Activated CD8-positive, alpha-beta T cell treated with anti-CD3 and anti-CD28 coated beads for 36 hours (primary cell): ENCODE measurements at regions not wholly inside any gene's neighbourhood (a gene's known extent, or its start where the extent isn't known, plus 50 kb on each side); places are given as distances from the start of the nearest gene placed in this dataset.

ENCODE experiments used
- ATAC-seq: fragments of 200-7000 bp; cut with Tn5 transposase; one replicate; pipeline ENCODE4 v1.10.0; 2021; ENCODE audit warnings: mild to moderate bottlenecking, moderate library complexity
- CTCF ChIA-PET: fragments of 350-600 bp; sonication (Branson Sonifier 250); formaldehyde crosslinking; loops from one replicate; lab custom pipeline; 2021; ENCODE audit warnings: antibody characterized with exemption; lab: Charles Lee
- POLR2A ChIA-PET: fragments of 350-600 bp; sonication (Branson Sonifier 250); formaldehyde crosslinking; loops from one replicate; lab custom pipeline; 2021; ENCODE audit warnings: antibody characterized with exemption; lab: Charles Lee
- DNase-seq: peaks from one replicate; pipeline ENCODE4 v3.0.0-alpha.2; 2020
- H3K27ac Mint-ChIP-seq: one replicate; pipeline ENCODE4 v1.8.0; 2021; ENCODE audit warnings: mild to moderate bottlenecking, mixed read lengths
- H3K27me3 Mint-ChIP-seq: one replicate; pipeline ENCODE4 v1.8.0; 2021; ENCODE audit warnings: mixed read lengths
- H3K36me3 Mint-ChIP-seq: one replicate; pipeline ENCODE4 v1.8.0; 2021; ENCODE audit warnings: low read depth, mixed read lengths
- H3K4me1 Mint-ChIP-seq: one replicate; pipeline ENCODE4 v1.8.0; 2021; ENCODE audit warnings: low read depth, mixed read lengths
- H3K4me3 Mint-ChIP-seq: one replicate; pipeline ENCODE4 v1.8.0; 2021; ENCODE audit warnings: mild to moderate bottlenecking, moderate library complexity, mixed read lengths
- H3K9me3 Mint-ChIP-seq: one replicate; pipeline ENCODE4 v1.8.0; 2021; ENCODE audit warnings: mixed read lengths
- CTCF ChIP-seq: fragments of 200-600 bp; IDR thresholded peaks from one replicate; pipeline ENCODE4 v1.8.0; 2022; ENCODE audit warnings: antibody characterized with exemption, mild to moderate bottlenecking
- intact Hi-C: fragments of 100-400 bp; cut with micrococcal nuclease; formaldehyde crosslinking; loops from one replicate; pipeline ENCODE4 v1.10.0; 2022

- ATAC-seq: no peak
- intact Hi-C loops: no loop called here
- Mint-ChIP-seq H3K9me3 (peaks cover 11% of the 10 kb centered on the region), H3K27me3 (no peaks in the 10 kb centered on the region), H3K36me3 (no peaks in the 10 kb centered on the region), H3K27ac (no peak overlapping the region), H3K4me3 (no peak overlapping the region), H3K4me1 (no peaks in the 10 kb centered on the region)
- DNase-seq: no peak
- TF ChIP-seq CTCF: no peak
- POLR2A ChIA-PET: no interaction called here
- CTCF ChIA-PET: no interaction called here
Observed at GRCh38 chr14:53703457-53703856, 253.2 kb downstream of the BMP4 start.

GRCh38 chr14:53701108-53701875, 255.3 kb downstream of the BMP4 start:
- Mint-ChIP-seq H3K4me3 (no peak overlapping the region), H3K9me3 (peaks cover 9% of the 10 kb centered on the region), H3K27ac (no peak overlapping the region), H3K4me1 (no peaks in the 10 kb centered on the region), H3K36me3 (no peaks in the 10 kb centered on the region), H3K27me3 (no peaks in the 10 kb centered on the region)
- ATAC-seq (no peak), DNase-seq (no peak)
- ChIA-PET POLR2A (no interaction called here), CTCF (no interaction called here)
- no peak for TF ChIP-seq CTCF
- intact Hi-C loops: no loop called here

GRCh38 chr14:53696217-53696965, 260.2 kb downstream of the BMP4 start:
- ATAC-seq (no peak), DNase-seq (no peak)
- no peak for TF ChIP-seq CTCF
- intact Hi-C loops: no loop called here
- H3K27me3 Mint-ChIP-seq: no peaks in the 10 kb centered on the region
- ChIA-PET CTCF (no interaction called here), POLR2A (no interaction called here)
- peaks cover 7% of the 10 kb centered on the region for H3K9me3 Mint-ChIP-seq
- no peaks in the 10 kb centered on the region for H3K36me3 Mint-ChIP-seq
- no peak overlapping the region for H3K27ac Mint-ChIP-seq
- no peaks in the 10 kb centered on the region for H3K4me1 Mint-ChIP-seq
- H3K4me3 Mint-ChIP-seq: no peak overlapping the region

GRCh38 chr14:53695692-53696214, 260.9 kb downstream of the BMP4 start:
- Mint-ChIP-seq H3K4me1 (no peaks in the 10 kb centered on the region), H3K4me3 (no peak overlapping the region), H3K27ac (no peak overlapping the region), H3K9me3 (peaks cover 6% of the 10 kb centered on the region), H3K27me3 (no peaks in the 10 kb centered on the region), H3K36me3 (no peaks in the 10 kb centered on the region)
- no peak for TF ChIP-seq CTCF
- intact Hi-C loops: no loop called here
- CTCF ChIA-PET: no interaction called here
- POLR2A ChIA-PET: no interaction called here
- no peak for DNase-seq
- no peak for ATAC-seq

- no peak overlapping the region for H3K27ac Mint-ChIP-seq
- CTCF ChIA-PET: no interaction called here
Observed at GRCh38 chr14:53692885-53693284, 263.7 kb downstream of the BMP4 start.

More at GRCh38 chr14:53692885-53693284, 263.7 kb downstream of the BMP4 start:
- no peaks in the 10 kb centered on the region for H3K4me1 Mint-ChIP-seq
- no peaks in the 10 kb centered on the region for H3K27me3 Mint-ChIP-seq
- no peak overlapping the region for H3K4me3 Mint-ChIP-seq
- H3K36me3 Mint-ChIP-seq: no peaks in the 10 kb centered on the region
- intact Hi-C loops: no loop called here
- POLR2A ChIA-PET: no interaction called here
- TF ChIP-seq CTCF: no peak
- DNase-seq (no peak), ATAC-seq (no peak)
- H3K9me3 Mint-ChIP-seq: no peaks in the 10 kb centered on the region
